ENCODE measurements at regions not wholly inside any gene's neighbourhood (a gene's known extent, or its start where the extent isn't known, plus 50 kb on each side); places are given as distances from the start of the nearest gene placed in this dataset.

GRCh38 chrX:130498653-130499274, 97.0 kb downstream of the RBMX2 start:
- no peak for TF ChIP-seq ZFP30 (CRISPR knock-in tag; IDR thresholded peaks at IDR 0.05)
- TF ChIP-seq CSRNP3 (CRISPR knock-in tag; IDR thresholded peaks at IDR 0.05): no peak
- TF ChIP-seq ZC3H10 (CRISPR knock-in tag; IDR thresholded peaks at IDR 0.05): no peak
- TF ChIP-seq ZFP3 (CRISPR knock-in tag; IDR thresholded peaks at IDR 0.05): no peak
- TF ChIP-seq ARNTL (CRISPR knock-in tag; IDR thresholded peaks at IDR 0.05; ENCODE audit: borderline replicate concordance, low read depth): no peak
- no peak for TF ChIP-seq SNAI2 (CRISPR knock-in tag; IDR thresholded peaks at IDR 0.05)
